HG02642 (cell line): ENCODE measurements at regions not wholly inside any gene's neighbourhood (a gene's known extent, or its start where the extent isn't known, plus 50 kb on each side); places are given as distances from the start of the nearest gene placed in this dataset.
"Not testable (repeated sequence)": the region's sequence is repeated elsewhere in the genome, so short reads cannot be mapped to it uniquely, and the experiment has no call there.

Source experiments
- ATAC-seq: cut with Tn5 transposase; IDR thresholded peaks from one replicate; pipeline ENCODE4 v1.9.1; 2021; ENCODE audit warnings: mild to moderate bottlenecking; ENCODE audit not compliant: unreplicated experiment, poor library complexity

GRCh38 chr10:4291990-4292389 is 507.0 kb upstream of the KLF6 start:
- ATAC-seq = no peak

- ATAC-seq = no peak
Observed at GRCh38 chr10:4285121-4285520, 500.1 kb upstream of the KLF6 start.

DNA sequence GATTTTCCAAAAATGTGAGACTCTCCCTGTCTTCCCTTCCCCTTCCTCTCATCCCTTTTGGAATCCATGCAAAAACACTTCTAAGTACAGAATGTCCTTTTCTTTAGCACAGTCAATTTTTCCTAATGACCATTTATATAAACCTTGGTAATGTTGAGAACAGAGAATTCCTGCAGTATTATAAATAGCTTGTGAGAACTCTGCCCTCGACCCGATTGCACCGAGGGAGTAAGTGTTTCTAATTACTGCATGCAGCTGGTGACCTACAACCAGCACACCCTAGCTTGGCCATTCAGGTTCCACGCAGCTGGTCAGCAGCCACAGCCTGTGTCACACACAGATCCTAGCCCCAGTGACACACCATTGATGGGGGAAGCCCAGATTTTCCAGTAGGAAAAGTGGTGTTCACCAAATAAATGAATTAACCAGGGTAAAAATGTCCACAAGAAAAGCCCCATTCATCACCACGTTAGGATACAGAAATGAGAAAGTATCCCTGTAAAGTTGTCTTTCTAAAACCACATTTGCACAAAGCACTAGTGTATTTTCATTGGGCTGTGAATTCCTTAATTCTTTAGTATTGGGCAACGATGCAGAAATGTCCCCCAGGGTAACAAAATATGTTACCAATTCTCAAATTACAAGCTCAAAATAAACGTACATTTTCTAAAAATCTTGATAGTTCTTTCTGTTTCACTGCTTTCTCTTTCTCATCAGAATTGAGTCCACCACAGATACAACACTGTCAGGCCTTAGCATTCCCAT is 499.0 kb upstream of the KLF6 start:
- no peak for ATAC-seq

- no peak for ATAC-seq
Observed at GRCh38 chr10:4282496-4282895, 497.5 kb upstream of the KLF6 start.

- no peak for ATAC-seq
Observed at GRCh38 chr10:4281190-4281825, 496.3 kb upstream of the KLF6 start.

DNA sequence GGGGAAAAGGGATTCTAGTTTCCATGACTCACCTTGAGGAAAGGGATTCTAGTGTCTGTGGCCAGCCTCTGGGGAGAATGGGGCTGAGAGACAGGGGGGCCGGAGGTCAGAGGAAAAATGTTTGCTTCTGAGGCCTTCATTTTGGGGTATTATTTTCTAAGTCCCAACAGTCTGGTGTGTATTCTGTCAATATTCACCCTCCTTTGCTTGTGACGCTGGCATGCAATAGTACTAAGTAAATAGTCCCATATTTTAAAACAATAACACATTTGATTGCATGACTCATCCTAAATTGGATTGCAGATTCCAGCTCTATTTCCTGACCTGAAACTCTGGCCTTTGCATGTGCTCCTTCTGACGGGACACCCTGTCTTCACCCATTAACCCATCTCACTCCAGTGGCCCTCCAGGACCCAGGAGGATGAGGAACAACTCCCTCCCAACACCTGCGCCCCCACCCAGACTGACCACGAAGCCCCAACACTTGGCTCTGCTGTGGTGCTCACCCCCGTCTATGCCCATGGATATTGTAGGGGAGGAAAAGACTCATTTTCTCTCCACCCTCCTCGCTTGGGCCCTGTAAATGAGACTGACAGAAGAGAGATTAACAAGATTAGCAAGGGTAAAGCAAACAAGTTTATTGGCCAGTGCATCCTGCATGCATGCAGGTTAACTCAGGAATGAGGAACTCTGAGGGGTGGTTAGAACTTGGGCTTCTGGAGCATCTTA is 495.6 kb upstream of the KLF6 start:
- no peak for ATAC-seq

- no peak for ATAC-seq
Observed at GRCh38 chr10:4279655-4280054, 494.6 kb upstream of the KLF6 start.

GRCh38 chr10:4278186-4278585 is 493.2 kb upstream of the KLF6 start:
- no peak for ATAC-seq

DNA sequence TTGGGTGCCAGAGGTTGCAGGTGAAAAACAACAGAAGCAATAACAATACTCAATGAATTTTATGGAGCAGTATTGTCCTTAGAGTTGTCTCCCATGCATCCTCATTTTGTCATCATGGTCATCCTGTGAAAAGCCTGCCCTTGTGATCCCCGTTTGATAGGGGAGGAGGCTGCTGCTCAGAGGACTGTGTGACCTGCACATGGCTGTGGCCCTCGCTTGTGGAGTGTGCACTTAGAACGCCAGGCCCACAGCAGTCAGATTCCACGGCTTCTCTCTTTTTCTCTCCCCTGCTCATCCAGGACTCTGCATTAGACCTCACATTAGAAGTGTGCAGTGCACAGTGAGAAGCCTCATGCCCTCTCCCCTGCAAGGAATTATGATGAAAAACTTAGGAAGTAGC is 491.1 kb upstream of the KLF6 start:
- ATAC-seq = no peak

- ATAC-seq = not testable (repeated sequence)
Observed at GRCh38 chr10:4274671-4275070, 489.7 kb upstream of the KLF6 start.

GRCh38 chr10:4271193-4271592 is 486.2 kb upstream of the KLF6 start:
- no peak for ATAC-seq

DNA sequence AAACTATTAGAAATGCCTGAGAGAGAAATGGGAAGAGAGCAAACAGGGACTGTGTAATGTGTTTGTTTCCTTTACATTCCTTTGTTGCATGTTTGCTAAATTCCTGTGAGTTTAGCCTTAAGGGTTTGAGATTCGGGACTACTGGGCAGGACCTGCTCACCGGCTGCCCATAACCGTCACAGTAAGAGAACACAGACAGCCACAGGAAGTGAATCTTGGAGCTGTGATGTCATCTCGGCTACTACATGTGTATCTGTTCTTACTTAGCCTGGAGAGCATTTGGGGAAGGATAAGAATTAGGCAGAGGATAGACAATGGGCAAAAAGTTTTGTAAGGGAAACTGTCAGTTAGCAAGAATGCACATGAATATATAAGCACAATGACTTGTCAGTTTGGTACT is 485.1 kb upstream of the KLF6 start:
- ATAC-seq = no peak

DNA sequence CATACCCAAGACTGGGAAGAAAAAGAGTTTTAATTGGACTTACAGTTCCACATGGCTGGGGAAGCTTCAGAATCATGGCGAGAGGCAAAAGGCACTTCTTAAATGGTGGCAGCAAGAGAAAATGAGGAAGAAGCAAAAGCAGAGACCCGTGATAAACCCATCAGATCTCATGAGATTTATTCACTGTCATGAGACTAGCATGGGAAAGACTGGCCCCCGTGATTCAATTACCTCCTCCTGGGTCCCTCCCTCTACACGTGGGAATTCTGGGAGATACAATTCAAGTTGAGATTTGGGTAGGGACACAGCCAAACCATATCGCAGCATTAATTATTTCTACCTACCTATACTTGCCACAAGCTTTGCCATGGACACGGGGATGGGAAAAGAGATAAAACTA is 483.5 kb upstream of the KLF6 start:
- ATAC-seq = not testable (repeated sequence)

DNA sequence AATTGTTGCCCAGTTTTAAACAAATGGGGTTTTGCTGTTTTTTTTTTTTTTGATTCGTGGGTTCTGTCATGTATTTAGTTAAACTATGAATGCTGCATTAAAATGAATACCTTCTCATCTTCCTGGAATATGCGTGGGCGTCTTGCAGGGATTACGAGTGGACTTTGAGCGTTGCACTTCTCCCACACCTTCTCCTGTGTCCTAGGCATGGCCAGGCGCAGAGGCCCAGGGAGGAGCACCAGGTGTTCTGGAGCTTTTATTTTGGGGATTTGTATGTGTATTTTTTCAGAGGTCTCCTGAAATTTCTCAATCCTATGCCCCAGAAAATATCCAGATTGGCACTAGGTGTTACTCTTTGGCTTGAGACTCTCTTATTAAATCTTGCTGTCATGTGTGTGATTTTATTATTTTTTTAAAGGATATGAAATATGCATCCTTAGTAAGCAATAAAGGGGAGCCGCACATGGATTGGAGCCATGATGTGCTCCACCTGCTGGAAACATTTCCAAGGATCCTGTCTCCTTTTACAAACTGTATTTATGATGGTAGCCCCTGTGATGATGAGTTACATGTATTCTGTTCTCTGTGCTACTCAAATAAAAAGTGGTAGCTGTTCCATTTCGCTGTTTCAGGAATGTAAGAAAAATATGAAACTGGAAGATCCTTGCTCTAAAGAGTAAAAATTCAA is 482.2 kb upstream of the KLF6 start:
- ATAC-seq = no peak

DNA sequence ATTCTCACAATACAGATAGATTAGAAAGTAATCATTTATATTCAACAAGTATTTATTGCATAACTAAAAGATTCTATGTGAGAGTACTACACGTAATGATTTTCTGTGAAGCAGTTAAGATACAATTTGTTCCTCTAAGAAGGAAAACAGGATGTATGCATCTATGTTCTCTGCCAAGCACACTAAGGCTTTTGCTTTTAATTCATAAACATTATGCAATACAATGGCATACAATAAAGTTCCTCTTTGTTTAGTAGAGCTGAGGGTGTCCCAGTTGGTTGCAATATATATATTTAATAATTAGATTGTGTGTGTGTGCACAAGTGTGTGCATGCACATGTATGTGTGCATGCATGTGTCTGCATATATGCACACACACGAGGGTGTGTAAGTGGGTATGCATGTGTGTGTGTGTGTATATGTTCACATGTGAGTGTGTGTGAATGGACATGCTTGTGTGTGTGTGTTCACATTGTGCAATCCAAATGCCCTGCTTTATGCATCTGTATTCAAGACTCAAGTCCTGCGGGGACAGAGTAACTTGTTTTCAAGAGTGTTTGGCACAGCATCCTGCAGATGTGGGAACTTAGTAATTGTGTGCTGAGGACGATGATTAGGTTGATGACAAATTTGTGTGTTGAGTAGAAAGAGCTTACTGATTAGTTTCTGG is 481.5 kb upstream of the KLF6 start:
- ATAC-seq = no peak

GRCh38 chr10:4265964-4266363 is 481.0 kb upstream of the KLF6 start:
- ATAC-seq = no peak

- ATAC-seq = no peak
Observed at GRCh38 chr10:4264209-4264865, 479.3 kb upstream of the KLF6 start.

GRCh38 chr10:4263601-4263921 is 478.6 kb upstream of the KLF6 start:
- no peak for ATAC-seq

DNA sequence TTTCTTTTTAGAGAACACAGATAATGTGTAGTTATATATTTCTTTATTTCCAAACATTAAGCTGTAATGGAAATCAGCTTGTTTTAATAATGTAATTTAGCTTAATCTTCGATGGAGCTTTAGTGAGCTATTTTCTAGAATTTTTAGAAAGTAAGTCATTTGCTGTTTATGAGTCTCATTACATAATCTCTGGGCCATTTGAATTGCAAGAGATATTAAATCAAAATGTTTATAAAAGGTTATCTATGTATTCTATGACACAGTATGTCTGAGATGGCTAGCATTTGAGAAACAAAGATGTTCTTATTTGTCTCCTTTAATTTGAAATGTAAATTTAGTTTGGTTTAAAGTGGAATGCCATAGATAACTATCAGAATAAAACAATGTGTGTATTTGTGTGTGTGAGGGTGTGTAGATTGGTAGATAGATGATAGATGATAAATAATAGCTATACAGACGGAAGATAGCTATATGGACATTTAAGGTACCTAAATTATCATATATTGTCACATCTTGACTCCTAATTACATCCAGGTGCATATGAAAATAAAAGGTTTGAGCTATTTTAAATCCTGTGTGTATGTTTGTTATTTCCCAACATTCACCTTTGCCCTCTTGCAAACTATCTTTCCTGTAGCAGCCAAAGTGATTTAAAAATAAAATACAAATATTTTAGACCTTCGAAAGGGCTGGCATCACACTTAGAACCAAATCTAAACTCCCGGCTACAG is 478.0 kb upstream of the KLF6 start:
- ATAC-seq = no peak
